ENCODE measurements at regions not wholly inside any gene's neighbourhood (a gene's known extent, or its start where the extent isn't known, plus 50 kb on each side); places are given as distances from the start of the nearest gene placed in this dataset.

DNA sequence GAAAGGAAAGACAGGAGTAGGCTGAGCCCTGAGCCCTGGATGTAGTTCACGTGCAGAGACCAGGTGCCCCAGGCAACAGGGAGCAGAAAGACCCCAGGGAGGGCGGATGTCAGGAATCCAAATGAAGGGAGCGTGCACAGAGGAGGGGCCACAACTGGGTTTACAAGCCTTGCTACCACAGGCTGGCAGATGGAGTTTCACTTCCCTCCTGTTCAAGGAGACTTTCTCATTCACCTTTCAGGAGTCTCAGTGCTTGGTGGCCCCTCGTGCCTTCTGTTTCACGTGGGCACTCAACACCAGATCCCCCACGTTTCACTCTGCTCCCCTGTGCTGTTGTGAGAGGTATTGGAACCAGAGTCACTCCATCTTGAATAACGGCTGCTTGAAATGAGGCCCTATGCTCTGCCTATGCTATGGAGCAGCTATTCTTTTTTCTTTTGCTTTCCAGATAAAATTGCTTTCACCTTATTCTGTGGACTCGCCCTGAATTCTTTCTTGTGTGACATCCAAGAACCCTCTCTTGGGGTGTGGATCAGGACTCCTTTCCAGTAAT, 601.4 kb upstream of the IGFBP3 start:
- DNase-seq = no peak

DNA sequence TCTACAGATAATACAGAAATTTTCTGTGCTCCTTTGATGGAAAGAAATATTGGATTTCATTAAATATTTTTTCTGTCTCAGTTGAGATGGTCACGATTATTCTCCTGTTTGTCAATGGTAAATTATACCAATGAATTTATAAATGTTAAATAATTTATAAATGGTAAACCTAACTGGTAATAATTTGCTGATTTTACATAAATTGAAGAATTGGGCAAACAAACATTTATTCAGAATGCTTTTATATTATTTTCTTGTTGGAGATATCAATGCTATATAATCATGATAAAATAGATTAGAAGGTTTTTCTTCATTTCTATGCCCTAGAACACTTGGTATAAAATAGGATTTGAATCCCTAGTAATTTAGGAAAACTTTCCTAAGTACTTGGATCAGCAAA, 597.6 kb upstream of the IGFBP3 start:
- DNase-seq = no peak

DNA sequence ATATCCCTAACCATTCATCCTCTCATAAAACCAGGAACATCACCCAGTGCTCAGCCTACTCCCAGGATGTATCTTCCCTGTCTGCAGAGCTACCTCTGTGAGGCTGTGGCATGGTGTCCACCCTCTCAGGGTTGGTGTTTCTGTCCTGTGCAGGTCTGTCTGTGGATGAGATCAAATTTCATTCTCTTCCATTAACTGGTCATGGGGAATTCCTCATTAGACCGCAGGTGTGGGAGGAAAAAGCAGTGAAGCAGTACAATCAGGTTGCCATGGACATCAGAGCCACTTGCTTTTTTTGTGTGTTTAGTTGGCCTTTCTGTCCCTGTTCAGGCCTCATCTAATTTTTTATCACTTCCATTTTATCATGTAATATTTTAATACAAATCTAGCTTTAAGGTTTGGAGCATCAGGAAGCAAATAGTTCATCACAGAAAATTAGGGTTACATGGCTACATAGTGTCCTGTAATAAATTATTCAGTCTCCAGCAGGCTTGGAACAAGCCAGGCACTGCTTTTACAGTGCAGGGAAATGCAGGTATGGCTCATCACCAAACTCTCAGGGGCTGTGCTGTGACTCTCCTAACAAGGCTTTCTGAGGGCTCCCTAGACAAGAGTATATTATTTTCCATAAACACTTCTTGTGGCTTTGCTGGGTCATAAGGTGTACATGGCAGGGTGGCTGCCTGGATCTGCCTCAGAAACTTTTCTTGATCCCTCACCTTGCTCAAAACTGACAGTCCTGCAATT, 594.9 kb upstream of the IGFBP3 start:
- no peak for DNase-seq

DNA sequence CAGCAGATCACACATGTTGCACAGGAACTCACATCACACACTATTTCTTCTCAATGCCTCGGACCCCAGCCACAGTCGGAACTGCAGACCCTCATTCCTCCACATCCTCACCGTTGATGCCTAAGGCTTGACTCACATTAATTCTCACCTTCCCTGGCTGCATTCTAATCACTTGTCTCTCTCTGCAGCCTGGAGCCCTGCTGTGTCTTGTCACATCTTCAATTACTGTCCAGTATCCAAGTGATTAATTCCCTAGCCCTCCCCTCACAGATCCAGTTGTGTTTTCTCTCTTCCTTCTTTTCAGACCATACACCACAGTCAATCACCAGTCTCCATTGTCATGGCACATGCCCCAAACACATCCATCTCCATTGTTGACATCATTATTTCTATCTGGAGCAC, 592.4 kb upstream of the IGFBP3 start:
- no peak for DNase-seq

DNA sequence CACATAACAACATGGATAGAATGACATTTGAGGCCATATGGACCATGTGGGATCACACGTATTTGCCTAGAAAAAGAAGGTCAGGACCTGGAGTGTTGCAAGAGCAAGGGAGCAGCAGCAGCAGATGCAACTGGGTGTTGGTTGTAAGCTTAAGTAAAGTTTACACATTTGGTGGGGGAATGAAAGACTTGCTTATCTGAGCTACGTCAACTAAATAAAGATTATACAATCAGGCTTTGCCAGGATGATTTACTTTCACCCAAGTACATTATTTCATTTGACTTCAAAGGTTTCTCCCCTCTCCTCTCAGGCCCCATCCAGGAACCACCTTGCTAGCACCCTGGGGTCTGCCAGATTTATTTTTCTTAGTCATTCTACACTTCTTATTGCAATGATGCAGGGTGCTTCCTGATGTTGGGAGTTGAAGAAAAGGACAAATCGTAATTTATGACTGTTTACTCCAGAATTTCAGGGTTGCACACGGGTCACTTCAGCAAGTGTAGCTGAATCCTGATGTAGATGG, 591.9 kb upstream of the IGFBP3 start:
- DNase-seq = no peak

DNA sequence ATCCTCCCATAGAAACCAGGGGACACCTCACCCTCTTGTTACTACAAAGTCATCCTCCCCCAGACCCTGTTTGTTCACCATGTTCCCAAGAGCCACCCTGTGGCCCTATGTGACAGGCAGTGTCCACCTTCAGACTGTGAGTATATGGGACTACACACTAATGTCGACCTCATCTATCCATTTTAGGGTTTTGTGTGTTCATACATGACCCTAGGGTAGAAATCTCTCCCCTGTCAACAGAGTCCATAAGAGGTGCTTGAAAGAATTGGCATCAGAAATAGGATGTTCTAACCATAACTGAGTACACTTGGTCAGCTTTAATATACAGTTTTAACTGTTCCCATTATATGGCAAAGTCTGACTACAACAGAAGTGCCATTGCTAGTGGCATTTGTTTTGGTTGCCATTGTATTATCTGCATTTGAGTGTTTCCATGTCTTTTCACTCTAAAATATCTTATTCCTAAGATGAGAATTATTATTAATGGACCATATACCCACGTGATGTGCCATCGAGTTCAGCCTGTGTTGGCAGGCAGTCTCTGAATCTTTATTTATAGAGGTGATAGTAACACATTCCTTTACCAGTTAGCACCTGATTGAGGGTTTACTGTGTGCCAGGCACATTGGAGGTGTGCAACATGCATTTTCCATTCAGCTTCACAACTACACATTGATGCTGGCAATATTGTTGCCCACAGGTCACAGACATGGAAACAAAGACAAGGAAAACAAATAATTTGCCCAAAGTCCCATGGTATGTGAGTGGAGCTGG, 590.6 kb upstream of the IGFBP3 start:
- no peak for DNase-seq

DNA sequence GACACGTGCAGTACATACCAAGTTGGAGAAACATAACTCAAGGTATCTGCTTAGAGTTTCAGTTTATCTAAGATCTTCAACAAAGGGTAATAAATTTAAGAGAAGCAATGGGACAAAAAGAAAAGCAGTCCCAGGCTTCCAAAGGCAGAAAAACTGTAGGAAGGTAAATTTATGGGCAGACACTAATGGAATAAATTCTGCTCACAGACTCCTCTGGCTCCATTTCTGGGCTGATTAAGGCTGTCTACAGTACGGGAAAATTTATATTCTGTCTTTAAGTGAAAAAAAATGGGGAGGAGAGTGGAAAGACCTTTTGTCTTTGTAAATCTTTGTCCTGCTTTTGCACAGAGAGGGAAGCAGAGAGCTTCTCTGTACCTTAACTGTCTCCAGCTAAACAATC, 587.5 kb upstream of the IGFBP3 start:
- no peak for DNase-seq

DNA sequence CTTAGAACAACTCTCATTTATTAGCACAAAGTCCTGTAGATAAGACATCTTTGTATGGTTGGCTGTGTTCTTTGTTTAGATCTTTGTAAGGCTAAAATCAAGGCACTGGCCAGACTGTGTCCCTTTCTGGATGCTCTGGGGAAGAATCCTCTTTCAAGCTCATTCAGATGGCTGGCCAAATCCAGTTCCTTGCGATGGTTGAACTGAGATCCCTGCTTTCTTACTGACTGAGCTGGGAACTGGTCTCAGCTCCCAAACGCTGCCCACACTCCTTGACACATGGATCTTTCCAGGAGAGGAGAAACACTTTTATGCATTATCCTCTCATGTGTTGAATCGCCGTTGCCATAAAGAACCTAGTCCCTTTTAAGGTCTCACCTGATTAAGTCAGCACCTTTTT, 586.5 kb upstream of the IGFBP3 start:
- no peak for DNase-seq

DNA sequence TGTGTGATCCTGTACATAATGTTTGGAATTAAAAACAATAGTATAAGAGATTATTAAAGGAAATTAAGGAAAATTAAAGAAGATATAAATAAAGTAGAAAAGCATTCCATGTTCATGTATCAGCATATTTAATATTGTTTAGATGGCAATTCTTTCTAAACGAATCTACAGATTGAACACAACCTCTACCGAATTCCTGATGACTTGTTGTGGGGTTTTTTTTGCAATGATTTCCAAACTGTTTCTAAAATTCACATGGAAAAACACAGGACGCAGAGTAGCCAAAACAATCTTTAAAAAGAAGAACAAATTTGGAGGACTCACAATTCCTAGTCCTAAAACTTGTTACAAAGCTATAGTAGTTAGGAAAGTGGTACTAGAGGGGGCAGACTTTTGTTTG, 573.4 kb upstream of the IGFBP3 start:
- DNase-seq = no peak

DNA sequence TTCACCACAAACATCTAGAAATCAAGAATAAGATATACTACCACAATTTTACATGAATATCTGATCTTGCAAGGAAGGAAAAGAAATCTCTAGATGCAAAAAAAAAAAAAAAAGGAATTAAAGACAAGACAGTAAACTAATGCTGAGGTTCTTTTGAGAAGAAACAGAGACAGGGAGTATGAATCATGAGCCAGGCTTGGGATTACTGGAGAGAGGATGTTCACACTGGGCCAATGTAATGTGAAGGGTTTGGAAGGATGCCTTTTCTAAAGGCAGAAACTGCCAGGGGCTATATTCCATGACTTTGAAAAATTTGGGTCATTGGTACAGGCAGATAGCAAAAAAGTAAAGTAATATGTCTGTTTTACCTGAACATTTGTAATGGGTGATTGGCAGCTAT, 573.0 kb upstream of the IGFBP3 start:
- DNase-seq = no peak

DNA sequence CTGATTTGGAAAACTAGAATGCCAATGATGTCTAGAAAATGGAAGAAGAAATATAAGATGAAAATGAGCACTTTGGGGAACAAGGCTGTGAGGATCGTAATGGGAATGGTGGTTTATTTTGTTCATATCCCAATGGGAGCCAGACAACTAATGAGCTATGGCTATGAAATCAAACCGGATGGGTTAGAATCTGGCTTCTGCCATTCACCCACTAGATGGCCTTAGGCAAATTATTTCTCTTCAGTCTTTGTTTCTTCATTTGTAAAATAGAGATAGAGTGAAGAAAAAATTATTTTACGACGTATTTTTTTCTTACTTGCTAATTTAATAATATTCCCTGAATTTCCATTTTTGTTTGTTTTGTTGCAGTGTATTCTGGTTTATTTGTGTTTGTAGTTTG, 572.1 kb upstream of the IGFBP3 start:
- no peak for DNase-seq

DNA sequence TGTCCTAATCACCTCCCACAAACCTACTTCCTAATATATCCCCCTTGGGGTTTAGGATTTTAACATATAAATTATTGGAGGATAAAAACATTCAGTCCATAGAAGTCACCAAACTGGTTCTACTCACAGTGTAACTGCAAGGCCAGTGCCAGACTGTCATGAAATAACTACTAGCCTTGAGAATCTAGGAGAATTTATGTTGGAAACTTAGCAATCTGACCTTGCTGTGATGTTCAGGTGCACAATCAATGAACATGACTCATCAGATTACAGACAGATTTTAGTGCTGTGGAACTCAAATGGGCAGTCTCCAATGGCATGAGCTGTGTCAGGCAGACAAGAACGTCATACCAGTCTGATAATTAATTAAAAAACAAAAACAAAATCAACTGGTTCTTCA, 571.4 kb upstream of the IGFBP3 start:
- DNase-seq = no peak

DNA sequence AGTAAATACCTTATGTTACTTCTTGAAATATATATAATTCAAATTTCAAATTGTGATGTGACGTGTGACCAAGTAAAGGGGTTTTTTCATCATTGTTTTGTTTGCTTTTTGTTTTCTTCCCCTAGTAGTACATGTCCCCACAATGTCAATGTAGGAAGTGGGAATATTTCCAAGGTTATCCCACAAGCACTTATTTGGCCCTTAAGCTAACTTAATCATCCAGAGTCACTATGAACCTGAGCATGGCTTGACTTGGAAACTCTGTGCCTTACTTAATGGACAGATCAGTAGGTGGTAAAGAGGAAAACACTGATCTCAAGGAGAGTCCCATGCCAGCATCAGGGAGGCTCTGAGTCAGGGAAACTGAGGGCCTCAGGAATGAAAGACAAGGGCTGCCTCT, 569.3 kb upstream of the IGFBP3 start:
- no peak for DNase-seq

DNA sequence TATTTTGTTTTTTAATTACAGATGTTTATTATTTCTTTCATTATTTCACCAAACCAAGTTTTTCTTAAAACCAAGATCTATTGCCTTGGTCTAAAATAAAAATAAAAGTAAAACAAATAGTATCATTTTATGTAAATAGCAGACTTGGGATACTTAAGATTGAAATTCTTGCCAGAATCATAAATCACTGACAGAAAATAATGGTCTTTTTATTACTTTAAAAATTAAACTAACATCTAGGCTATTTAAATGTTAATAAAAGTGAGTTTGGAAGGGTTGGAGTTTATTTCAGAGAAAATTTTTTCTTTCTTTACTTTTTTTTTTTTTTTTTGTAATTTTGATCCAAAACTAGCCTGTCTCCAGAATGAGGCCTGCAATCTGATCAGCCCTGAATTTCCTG, 568.0 kb upstream of the IGFBP3 start:
- no peak for DNase-seq

DNA sequence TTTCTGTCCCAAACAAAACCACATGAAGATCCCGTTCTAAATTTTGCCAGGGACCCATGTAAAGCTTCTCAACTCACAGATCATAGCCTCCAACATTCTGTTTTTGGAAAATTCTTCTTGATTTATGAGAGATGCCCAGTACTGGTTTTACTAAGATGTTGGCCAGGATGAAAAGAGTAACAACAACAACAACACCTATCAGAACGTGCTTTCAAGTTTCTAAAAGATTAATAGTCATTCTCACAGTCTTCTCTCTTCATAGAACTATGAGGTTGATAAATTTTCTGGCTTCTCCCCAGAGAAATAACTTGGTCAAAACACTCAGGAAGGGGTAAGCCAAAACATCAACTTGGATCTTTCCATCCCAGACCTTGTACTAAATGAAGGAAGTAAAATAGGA, 567.5 kb upstream of the IGFBP3 start:
- no peak for DNase-seq

DNA sequence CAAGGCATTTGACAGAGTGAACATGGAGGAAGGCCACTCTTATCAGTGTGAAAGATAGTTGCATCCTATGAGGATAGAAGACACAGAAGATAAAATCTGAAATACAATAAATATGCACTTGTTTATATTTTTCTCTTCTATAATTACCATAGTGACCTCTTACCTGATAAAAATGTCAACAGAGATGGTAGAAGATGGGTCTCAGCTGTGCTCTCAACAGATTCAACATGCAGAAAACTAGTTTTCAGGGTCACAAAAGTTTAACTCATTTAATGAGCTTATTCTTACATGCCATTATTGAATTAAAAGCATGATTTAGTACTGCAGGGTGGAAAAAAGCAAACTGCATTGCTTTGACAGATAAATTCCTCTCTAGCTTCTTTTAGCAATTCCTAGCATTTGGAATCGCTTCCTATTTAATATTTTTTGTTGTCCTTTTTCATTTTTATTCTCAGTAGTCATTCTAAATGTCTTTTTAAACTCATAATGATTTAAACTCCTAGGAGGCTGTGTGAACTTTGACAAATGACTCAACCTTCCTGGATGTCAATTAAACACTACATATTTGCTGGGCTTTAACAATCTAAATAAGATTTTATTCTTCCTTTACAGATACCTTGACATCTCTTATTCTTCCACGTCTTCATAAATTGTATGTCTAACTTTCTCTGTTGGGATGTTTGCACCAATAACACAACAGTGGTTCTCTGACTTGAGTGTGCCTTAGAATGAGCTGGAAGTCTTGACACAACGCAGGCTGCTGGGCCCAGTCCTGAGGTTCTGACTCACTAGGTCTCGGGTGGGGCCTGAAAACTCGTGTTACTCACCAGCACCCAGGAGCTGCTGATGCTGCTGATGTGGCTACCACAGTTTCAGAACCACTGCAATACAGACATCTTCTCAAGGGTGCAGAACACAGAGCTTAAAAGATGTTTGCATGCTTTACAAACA, 565.5 kb upstream of the IGFBP3 start:
- DNase-seq = no peak

DNA sequence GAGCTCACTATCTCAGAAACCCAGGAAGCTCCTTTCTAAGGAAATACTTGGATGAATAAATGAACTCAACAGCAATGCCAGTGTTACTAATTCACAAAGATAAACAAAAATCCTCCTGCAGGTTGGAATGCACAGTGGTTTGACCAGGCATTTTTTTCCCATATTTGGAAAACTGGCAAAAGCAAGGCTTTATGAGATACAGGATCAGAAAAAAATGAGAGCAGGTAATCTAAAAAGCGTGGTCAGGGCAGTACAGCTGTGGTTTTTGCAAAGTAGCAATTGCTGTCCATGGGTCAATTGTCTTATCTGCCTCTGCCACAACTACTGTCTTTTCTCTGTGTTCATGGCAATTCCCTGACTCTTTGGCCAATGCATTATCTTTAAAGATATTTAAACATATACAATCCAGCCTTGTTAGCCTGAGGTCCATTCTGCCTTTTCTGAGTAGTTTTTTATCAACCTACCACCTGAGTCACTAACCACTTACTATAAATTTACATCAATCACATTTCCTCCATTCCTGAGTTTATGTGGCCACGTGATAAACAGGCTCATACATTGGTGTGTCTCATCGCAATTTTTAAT, 564.5 kb upstream of the IGFBP3 start:
- DNase-seq = no peak

DNA sequence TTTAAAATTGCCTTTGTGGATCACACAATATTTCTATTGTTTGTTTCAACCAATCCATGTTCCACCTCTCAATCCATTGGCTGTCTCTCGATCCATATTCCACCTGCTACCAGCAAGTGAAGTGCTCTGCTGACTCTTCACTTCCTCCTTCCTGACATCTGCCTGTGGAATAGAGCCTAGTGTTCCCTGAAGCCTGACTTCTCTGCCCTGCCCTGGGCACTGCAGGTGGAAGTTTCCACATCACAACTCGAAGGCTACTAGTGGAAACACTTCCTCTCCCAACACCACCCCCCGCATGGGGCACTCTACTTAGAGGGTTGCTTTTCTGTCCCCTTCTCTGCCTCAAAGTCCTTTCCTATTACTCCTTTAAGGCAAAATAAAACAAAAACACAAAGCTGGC, 563.8 kb upstream of the IGFBP3 start:
- no peak for DNase-seq

DNA sequence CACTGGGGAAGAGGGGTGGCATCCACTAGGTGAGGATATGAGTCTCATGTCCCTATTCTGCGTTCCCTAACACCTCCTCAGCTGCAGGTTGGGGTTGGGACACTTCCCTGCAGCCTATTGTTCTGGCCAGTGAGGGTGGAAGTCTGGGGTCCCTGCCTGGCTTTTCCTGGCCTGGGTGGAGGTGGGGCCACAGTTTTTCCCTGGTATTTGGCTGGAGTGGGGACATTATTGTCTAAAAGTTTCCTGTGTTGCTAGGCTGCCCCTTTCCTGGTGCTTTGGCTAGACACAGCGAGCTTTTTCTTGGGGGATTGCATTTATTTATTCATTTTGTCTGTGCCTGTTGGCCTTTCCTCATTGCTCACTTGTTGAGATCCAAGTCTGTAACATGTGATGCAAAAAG, 559.5 kb upstream of the IGFBP3 start:
- DNase-seq = no peak

DNA sequence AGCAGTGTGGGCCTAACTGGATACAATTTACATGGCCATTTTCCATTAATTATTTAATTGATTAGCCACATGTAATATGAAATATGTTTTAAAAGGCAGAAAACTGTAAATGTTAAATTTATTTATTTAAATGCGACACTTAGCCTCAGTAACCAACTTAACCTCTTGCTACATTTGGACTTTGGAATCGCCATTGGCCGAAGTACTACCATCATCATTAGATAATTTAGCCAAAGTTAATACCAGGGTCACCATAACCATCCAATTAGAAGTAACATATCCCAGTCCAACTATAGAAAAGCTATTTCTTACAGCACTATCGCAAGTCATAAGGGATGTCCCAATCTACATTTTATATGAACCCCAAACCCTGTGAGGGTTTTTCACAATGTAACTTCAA, 558.6 kb upstream of the IGFBP3 start:
- DNase-seq = no peak

DNA sequence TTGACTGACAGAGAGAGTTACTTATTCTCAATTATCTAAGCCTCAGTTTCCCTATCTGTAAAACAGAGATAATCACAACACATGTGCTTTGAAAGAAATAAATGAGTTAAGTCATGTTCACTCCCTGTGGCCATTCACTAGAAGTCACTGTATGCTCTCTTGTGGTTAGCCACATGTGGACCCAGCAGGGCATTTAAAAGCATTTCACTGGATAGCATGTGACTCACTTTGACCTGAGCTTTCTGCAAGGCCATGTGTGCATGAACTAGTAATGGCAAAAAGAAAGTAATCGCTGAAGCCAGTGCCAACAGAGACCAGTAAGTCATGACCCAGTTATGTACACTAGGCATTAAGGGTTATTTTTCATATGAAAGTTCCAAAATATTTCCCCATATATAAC, 557.0 kb upstream of the IGFBP3 start:
- no peak for DNase-seq

DNA sequence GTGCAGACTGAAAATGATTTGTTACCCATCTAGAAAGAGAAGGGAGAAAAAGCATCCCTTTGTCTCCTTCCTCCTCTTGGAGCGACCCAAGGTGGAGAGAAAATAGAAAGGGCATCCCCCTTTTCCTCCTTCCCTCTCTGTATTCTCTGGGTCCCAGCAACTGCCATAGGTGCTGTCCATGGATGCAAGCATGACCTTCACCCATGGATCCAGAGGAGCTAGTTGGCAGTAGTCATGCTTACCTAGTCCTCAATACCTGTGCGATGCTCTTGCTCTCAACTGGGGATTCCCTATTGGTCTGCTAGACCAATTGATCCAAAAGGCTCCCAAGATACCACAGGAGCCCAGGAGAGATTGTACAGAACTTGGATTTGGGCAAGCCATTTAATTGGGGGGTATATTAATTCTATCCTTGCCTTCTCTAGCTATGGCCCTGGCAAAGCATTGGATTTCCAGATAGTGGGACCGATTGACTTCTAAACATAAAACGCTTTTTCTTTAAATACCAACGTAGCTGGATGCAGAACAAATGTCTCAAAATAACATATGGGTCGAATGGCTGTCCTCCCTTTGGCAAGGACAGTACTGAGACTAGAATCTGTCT, 547.8 kb upstream of the IGFBP3 start:
- no peak for DNase-seq
